NCI-H1048 (cell line): ENCODE measurements at regions not wholly inside any gene's neighbourhood (a gene's known extent, or its start where the extent isn't known, plus 50 kb on each side); places are given as distances from the start of the nearest gene placed in this dataset.
A peak's percentile ranks its signal among the peaks of the same experiment; 100 is the strongest.

Experiments
- DNase-seq: peaks from one replicate; lab custom pipeline; 2025; lab: John Stamatoyannopoulos, UW

- DNase-seq: no peak
Measured at GRCh38 chr12:84676787-84677186, 235.8 kb downstream of the SLC6A15 start.

- no peak for DNase-seq
Measured at GRCh38 chr12:84661786-84662185, 250.8 kb downstream of the SLC6A15 start.

GRCh38 chr12:84660139-84660538, 252.5 kb downstream of the SLC6A15 start:
- DNase-seq: no peak

- DNase-seq: no peak
Measured at GRCh38 chr12:84658877-84659276, 253.7 kb downstream of the SLC6A15 start.

- no peak for DNase-seq
Measured at GRCh38 chr12:84656705-84657104, 255.9 kb downstream of the SLC6A15 start.

- DNase-seq: no peak
Measured at GRCh38 chr12:84653482-84653881, 259.1 kb downstream of the SLC6A15 start.

GRCh38 chr12:84648425-84648824, 264.2 kb downstream of the SLC6A15 start:
- no peak for DNase-seq

GRCh38 chr12:84644908-84645307, 267.7 kb downstream of the SLC6A15 start:
- DNase-seq: no peak

- DNase-seq: no peak
Measured at GRCh38 chr12:84643993-84644392, 268.6 kb downstream of the SLC6A15 start.

GRCh38 chr12:84641940-84642545, 270.6 kb downstream of the SLC6A15 start:
- DNase-seq: peak; percentile 52

GRCh38 chr12:84638811-84639368, 273.7 kb downstream of the SLC6A15 start:
- DNase-seq: no peak

- DNase-seq: no peak
Measured at GRCh38 chr12:84637926-84638325, 274.7 kb downstream of the SLC6A15 start.

GRCh38 chr12:84636801-84637290, 275.8 kb downstream of the SLC6A15 start:
- no peak for DNase-seq

GRCh38 chr12:84634526-84634925, 278.1 kb downstream of the SLC6A15 start:
- DNase-seq: no peak

- DNase-seq: no peak
Measured at GRCh38 chr12:84632556-84632955, 280.0 kb downstream of the SLC6A15 start.

GRCh38 chr12:84631020-84631419, 281.6 kb downstream of the SLC6A15 start:
- DNase-seq: no peak

- no peak for DNase-seq
Measured at GRCh38 chr12:84627593-84627992, 285.0 kb downstream of the SLC6A15 start.

- DNase-seq: no peak
Measured at GRCh38 chr12:84624601-84625000, 288.0 kb downstream of the SLC6A15 start.

GRCh38 chr12:84619053-84619571, 293.5 kb downstream of the SLC6A15 start:
- DNase-seq: no peak

- DNase-seq: no peak
Measured at GRCh38 chr12:84607170-84607819, 305.3 kb downstream of the SLC6A15 start.

GRCh38 chr12:84605983-84606382, 306.6 kb downstream of the SLC6A15 start:
- DNase-seq: no peak

GRCh38 chr12:84604551-84604950, 308.0 kb downstream of the SLC6A15 start:
- DNase-seq: no peak
